PC-9 (cell line): ENCODE measurements at regions not wholly inside any gene's neighbourhood (a gene's known extent, or its start where the extent isn't known, plus 50 kb on each side); places are given as distances from the start of the nearest gene placed in this dataset.

Source experiments
- CTCF ChIP-seq: fragments of 200-600 bp; sonication (generic); conservative IDR thresholded peaks from 2 replicates; pipeline ENCODE4 v1.6.1; 2017; ENCODE audit warnings: mixed run types, antibody characterized with exemption, mild to moderate bottlenecking, moderate library complexity
- EZH2 ChIP-seq: fragments of 200-600 bp; sonication (generic); IDR thresholded peaks from 2 replicates; pipeline ENCODE4 v1.8.0; 2017; ENCODE audit warnings: antibody characterized with exemption, low read depth

GRCh38 chr13:33571618-33572017 is 246.3 kb upstream of the RFC3 start:
- TF ChIP-seq EZH2: no peak
- no peak for TF ChIP-seq CTCF
